ENCODE measurements at regions not wholly inside any gene's neighbourhood (a gene's known extent, or its start where the extent isn't known, plus 50 kb on each side); places are given as distances from the start of the nearest gene placed in this dataset.

DNA sequence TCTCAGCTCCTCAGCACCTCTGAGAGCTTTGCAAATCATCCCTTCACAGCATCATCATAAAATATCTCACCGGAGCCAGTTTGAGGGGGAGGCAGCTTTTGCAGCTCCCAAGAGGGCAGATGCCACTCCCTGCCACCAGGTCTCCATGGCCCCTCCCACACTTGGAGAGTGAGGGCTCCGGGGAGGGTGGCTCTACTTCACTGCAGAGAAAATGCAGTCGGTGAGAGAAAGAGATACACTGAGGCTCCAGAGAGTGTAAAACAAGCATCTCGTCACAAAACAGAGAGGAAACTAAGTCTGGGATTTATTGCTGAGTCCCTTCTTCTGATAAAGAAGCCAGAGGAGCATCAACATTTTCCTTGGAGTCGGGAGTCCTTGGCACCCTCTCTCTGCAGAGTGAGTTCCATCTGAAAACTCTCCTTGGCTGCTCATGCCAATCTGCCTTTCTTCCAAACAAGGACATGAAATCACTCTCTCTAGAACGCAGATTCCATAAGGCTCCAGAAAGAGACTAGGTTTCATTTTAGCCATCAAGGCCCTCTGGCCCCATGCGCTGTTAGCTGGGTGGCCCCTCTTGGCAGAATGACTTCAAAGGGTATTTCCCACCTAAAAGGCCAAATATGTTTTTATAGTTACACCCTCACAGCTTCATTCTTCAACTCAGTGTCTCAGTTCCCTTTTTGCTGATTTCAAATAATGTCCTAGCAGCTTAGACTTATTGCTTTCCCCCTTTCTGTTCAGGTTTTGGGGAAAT is 70.6 kb upstream of the F13A1 start:
- DNase-seq: no peak
- Mint-ChIP-seq H3K4me1 (ENCODE audit: low read depth) (no peaks in the 10 kb centered on the region), H3K9me3 (peaks cover 65% of the 10 kb centered on the region), H3K36me3 (ENCODE audit: low read depth) (no peaks in the 10 kb centered on the region; the same call in 1 of the 2 replicates), H3K27ac (no peak overlapping the region), H3K27me3 (ENCODE audit: insufficient read depth) (peaks cover 5% of the 10 kb centered on the region), H3K4me3 (no peak overlapping the region)
- TF ChIP-seq, protein P1, sequence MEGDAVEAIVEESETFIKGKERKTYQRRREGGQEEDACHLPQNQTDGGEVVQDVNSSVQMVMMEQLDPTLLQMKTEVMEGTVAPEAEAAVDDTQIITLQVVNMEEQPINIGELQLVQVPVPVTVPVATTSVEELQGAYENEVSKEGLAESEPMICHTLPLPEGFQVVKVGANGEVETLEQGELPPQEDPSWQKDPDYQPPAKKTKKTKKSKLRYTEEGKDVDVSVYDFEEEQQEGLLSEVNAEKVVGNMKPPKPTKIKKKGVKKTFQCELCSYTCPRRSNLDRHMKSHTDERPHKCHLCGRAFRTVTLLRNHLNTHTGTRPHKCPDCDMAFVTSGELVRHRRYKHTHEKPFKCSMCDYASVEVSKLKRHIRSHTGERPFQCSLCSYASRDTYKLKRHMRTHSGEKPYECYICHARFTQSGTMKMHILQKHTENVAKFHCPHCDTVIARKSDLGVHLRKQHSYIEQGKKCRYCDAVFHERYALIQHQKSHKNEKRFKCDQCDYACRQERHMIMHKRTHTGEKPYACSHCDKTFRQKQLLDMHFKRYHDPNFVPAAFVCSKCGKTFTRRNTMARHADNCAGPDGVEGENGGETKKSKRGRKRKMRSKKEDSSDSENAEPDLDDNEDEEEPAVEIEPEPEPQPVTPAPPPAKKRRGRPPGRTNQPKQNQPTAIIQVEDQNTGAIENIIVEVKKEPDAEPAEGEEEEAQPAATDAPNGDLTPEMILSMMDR (IDR thresholded peaks at IDR 0.05): no peak

DNA sequence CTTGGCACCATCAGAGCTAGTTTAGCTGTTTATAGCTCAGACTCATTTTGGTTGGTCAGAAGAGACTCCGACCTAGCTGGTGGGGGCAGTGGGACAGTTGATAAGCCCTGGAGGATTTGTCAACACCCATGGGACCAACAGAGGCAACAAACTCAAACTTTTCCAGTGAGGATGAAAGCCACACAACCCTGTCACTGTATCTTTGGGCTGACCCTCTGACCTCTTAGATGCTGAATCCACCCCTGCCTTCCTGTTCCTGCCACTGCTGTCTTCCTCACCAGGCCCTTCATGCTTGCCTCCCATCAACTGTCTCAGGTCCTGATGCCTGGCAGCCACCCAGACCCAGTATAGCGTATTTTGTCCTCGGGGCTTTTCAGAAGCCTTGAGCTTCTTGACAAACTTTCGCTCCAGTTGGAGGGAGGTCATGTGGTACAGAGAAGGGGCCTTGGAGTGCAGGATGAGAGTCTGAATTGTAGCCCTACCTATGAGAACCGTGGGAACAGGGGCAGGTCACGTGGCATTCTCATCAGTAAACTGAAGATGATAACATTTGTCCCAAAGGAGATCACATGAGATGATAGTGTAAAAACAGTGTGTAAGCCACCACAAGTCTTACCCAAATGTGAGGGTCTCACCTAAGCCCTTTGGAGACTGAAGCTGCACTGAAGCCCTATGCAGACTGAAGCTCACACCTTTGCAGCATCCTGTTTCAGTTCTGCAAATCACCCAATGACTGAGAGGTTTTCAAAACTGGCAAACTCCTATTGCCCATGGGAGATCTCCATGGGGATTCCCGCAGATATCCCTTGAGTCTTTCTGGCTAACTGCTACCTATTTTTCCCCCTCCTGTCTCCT is 72.0 kb upstream of the F13A1 start:
- H3K4me3 Mint-ChIP-seq: no peak overlapping the region
- TF ChIP-seq, protein P1 (IDR thresholded peaks at IDR 0.05): no peak
- no peaks in the 10 kb centered on the region for H3K4me1 Mint-ChIP-seq (ENCODE audit: low read depth)

DNA sequence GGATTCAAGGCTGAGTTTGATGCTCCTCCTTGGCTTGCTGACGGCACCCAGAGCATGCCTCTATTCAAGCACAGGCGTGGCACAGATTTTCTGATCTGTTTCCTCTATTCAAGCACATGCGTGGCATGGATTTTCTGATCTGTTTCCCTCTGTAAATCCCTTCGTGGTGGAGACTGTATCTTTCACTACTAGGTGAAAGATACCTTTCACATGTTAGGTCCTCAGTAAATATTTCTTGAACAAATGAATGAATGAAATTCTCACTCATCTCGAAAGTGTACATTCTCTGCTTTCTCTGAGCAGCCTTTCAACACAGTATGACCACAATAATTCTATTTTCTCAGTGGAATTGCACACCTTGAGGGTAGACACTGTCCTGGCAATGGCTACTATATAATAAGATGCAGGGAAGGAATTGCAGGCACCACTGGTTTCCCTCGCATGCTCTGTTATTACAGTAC is 72.6 kb upstream of the F13A1 start:
- no peaks in the 10 kb centered on the region for H3K4me1 Mint-ChIP-seq (ENCODE audit: low read depth)
- H3K9me3 Mint-ChIP-seq: peaks cover 61% of the 10 kb centered on the region
- no peak overlapping the region for H3K4me3 Mint-ChIP-seq
- no peak for DNase-seq
- H3K27me3 Mint-ChIP-seq (ENCODE audit: insufficient read depth): peaks cover 5% of the 10 kb centered on the region
- H3K27ac Mint-ChIP-seq: no peak overlapping the region
- no peaks in the 10 kb centered on the region; the same call in 1 of the 2 replicates for H3K36me3 Mint-ChIP-seq (ENCODE audit: low read depth)
- TF ChIP-seq, protein P1 (IDR thresholded peaks at IDR 0.05): no peak

More for the DNA sequence above, 72.0 kb upstream of the F13A1 start:
- no peak for DNase-seq
- Mint-ChIP-seq H3K27me3 (ENCODE audit: insufficient read depth) (peaks cover 5% of the 10 kb centered on the region), H3K9me3 (peaks cover 68% of the 10 kb centered on the region), H3K27ac (no peak overlapping the region), H3K36me3 (ENCODE audit: low read depth) (no peaks in the 10 kb centered on the region; the same call in 1 of the 2 replicates)

DNA sequence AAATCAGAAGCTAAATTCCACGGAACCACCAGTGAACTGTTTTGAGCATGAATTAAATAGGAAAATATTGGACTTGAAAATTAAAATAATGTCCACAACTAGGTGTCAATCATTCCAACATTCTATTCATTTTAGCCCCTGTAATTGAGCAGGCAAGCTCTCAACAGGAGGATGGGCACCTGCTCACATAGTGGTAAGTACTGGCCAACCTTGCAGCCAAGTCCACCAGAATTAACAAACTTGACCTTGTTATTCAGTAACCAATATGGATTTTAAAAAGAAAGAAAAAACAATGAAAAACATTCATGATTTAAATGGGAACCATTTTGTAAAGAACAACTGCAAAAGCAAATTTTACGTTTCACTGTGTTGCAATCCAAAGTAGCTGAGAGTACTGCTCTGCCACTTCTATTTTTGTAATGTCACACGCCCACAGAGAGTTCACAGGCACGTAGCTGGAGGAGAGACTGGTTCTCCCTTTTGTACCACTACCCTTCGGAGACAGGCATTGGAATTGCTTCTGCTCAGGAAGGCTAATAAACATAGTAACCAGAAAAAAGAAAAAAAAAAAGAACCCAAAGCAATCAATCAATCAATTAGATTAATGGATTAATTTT is 75.2 kb upstream of the F13A1 start:
- no peaks in the 10 kb centered on the region for H3K36me3 Mint-ChIP-seq (ENCODE audit: low read depth)
- no peaks in the 10 kb centered on the region for H3K4me1 Mint-ChIP-seq (ENCODE audit: low read depth)
- peaks cover 51% of the 10 kb centered on the region for H3K9me3 Mint-ChIP-seq
- no peak overlapping the region for H3K4me3 Mint-ChIP-seq
- no peak for DNase-seq
- H3K27ac Mint-ChIP-seq: no peak overlapping the region
- TF ChIP-seq, protein P1 (IDR thresholded peaks at IDR 0.05): no peak
- H3K27me3 Mint-ChIP-seq (ENCODE audit: insufficient read depth): peaks cover 5% of the 10 kb centered on the region

DNA sequence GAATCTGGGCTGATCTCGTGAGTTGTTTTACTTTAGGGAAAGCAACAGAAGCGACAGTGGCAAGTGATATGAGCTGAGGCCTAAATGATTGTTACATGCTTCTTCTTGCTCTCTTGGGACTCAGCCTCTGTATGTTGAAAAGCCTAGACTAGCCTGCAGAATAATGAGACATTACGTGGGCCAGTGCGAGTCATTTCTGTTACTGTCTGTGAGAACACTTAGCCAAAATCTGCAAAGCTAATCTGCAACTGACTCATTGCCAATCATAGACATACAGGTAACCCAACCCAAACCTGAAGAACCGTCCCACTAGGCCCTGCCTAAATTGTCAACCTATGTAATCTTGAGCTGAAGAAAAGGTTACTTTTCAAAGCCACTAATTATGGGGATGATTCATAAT is 77.4 kb upstream of the F13A1 start:
- no peak for DNase-seq
- Mint-ChIP-seq H3K27me3 (ENCODE audit: insufficient read depth) (peaks cover 3% of the 10 kb centered on the region), H3K4me3 (no peak overlapping the region), H3K36me3 (ENCODE audit: low read depth) (no peaks in the 10 kb centered on the region), H3K4me1 (ENCODE audit: low read depth) (no peaks in the 10 kb centered on the region), H3K27ac (no peak overlapping the region), H3K9me3 (peaks cover 39% of the 10 kb centered on the region)
- TF ChIP-seq, protein P1 (IDR thresholded peaks at IDR 0.05): no peak

Measured in HFFc6 (cell line).